Myocyte (in vitro differentiated cells): ENCODE measurements at regions not wholly inside any gene's neighbourhood (a gene's known extent, or its start where the extent isn't known, plus 50 kb on each side); places are given as distances from the start of the nearest gene placed in this dataset.

ENCODE experiments used
- DNase-seq: peaks from one replicate; pipeline ENCODE4 v3.0.0-alpha.2; 2012; ENCODE audit warnings: low read depth

GRCh38 chr11:11756718-11757117, 85.1 kb upstream of the USP47 start:
- no peak for DNase-seq

GRCh38 chr11:11755871-11756270, 85.9 kb upstream of the USP47 start:
- DNase-seq, result no peak

- DNase-seq, result no peak
These were observed 89.1 kb upstream of the USP47 start for GRCh38 chr11:11752679-11753078.

- DNase-seq, result no peak
These were observed 91.5 kb upstream of the USP47 start for GRCh38 chr11:11750017-11750878.

- peak; percentile 38 for DNase-seq
These were observed 92.9 kb upstream of the USP47 start for GRCh38 chr11:11748706-11749365.

GRCh38 chr11:11747570-11747969, 94.2 kb upstream of the USP47 start:
- DNase-seq, result no peak

GRCh38 chr11:11746449-11746848, 95.3 kb upstream of the USP47 start:
- no peak for DNase-seq

- DNase-seq, result no peak
These were observed 98.6 kb upstream of the USP47 start for GRCh38 chr11:11743216-11743615.

GRCh38 chr11:11742486-11742885, 99.3 kb upstream of the USP47 start:
- DNase-seq, result no peak

- no peak for DNase-seq
These were observed 100.9 kb upstream of the USP47 start for GRCh38 chr11:11740836-11741235.

GRCh38 chr11:11740073-11740702, 101.6 kb upstream of the USP47 start:
- no peak for DNase-seq

GRCh38 chr11:11738370-11738769, 103.4 kb upstream of the USP47 start:
- DNase-seq, result no peak

- peak; percentile 13 for DNase-seq
These were observed 106.2 kb upstream of the USP47 start for GRCh38 chr11:11735586-11735985.

- DNase-seq, result no peak
These were observed 108.5 kb upstream of the USP47 start for GRCh38 chr11:11733246-11733747.

GRCh38 chr11:11732116-11732515, 109.7 kb upstream of the USP47 start:
- DNase-seq, result no peak

- DNase-seq, result peak; percentile 28
These were observed 109.7 kb upstream of the GALNT18 start for GRCh38 chr11:11731311-11732083.

- no peak for DNase-seq
These were observed 106.6 kb upstream of the GALNT18 start for GRCh38 chr11:11728386-11728785.

GRCh38 chr11:11725438-11725837, 103.6 kb upstream of the GALNT18 start:
- DNase-seq, result no peak

- DNase-seq, result no peak
These were observed 103.2 kb upstream of the GALNT18 start for GRCh38 chr11:11724994-11725393.

- no peak for DNase-seq
These were observed 101.1 kb upstream of the GALNT18 start for GRCh38 chr11:11722861-11723260.

GRCh38 chr11:11722246-11722645, 100.4 kb upstream of the GALNT18 start:
- no peak for DNase-seq
